ENCODE measurements at regions not wholly inside any gene's neighbourhood (a gene's known extent, or its start where the extent isn't known, plus 50 kb on each side); places are given as distances from the start of the nearest gene placed in this dataset.
"Not testable (repeated sequence)": the region's sequence is repeated elsewhere in the genome, so short reads cannot be mapped to it uniquely, and the experiment has no call there.

DNA sequence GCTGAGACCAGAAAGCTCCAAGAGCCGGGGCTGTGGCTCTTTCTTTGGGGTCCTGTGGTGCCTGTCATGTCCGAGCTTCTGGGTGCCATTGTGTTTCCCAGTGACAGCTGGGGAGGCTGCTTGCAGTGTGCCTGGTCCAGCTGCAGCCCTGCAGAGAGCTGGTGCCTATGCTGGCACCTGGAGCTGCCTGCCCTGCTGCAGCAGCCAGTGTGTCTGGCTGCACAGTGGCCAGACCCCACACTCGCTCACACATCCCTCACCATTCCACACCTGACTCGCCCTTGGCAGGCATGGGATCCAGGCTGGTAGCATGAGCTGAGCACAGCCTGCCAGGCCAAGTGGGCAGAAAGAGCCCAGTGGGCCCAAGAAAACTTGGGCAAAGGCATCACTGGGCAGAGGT, 635.1 kb upstream of the SEMA3D start:
- no peak overlapping the region for H3K27ac ChIP-seq

GRCh38 chr7:85820702-85821443, 634.0 kb upstream of the SEMA3D start:
- H3K4me3 ChIP-seq = no peak overlapping the region
- H3K27ac ChIP-seq = no peak overlapping the region
- H3K9me3 ChIP-seq (replicated peaks) = no peaks in the 10 kb centered on the region
- no peaks in the 10 kb centered on the region for H3K36me3 ChIP-seq
- H3K4me1 ChIP-seq = no peaks in the 10 kb centered on the region
- no peaks in the 10 kb centered on the region for H3K27me3 ChIP-seq
- no peak for DNase-seq

More for the DNA sequence above, 635.1 kb upstream of the SEMA3D start:
- Histone ChIP-seq H3K27me3 (no peaks in the 10 kb centered on the region), H3K9me3 (replicated peaks) (no peaks in the 10 kb centered on the region), H3K36me3 (no peaks in the 10 kb centered on the region), H3K4me3 (no peak overlapping the region), H3K4me1 (no peaks in the 10 kb centered on the region)
- DNase-seq = no peak

GRCh38 chr7:85815526-85815925, 628.7 kb upstream of the SEMA3D start:
- H3K9me3 ChIP-seq (replicated peaks) = no peaks in the 10 kb centered on the region
- no peak for DNase-seq
- H3K36me3 ChIP-seq = no peaks in the 10 kb centered on the region
- H3K4me3 ChIP-seq = no peak overlapping the region
- H3K4me1 ChIP-seq = no peaks in the 10 kb centered on the region
- H3K27me3 ChIP-seq = no peaks in the 10 kb centered on the region
- no peak overlapping the region for H3K27ac ChIP-seq

- no peaks in the 10 kb centered on the region for H3K27me3 ChIP-seq
- H3K27ac ChIP-seq = no peak overlapping the region
- DNase-seq = peak in 1 of 2 experiments; percentile 20
- H3K36me3 ChIP-seq = no peaks in the 10 kb centered on the region
- no peak overlapping the region for H3K4me3 ChIP-seq
- no peaks in the 10 kb centered on the region for H3K4me1 ChIP-seq
- H3K9me3 ChIP-seq (replicated peaks) = no peaks in the 10 kb centered on the region
Observed at GRCh38 chr7:85806321-85806720, 619.5 kb upstream of the SEMA3D start.

- Histone ChIP-seq H3K4me3 (no peak overlapping the region), H3K4me1 (no peaks in the 10 kb centered on the region), H3K27ac (no peak overlapping the region), H3K36me3 (no peaks in the 10 kb centered on the region), H3K27me3 (no peaks in the 10 kb centered on the region), H3K9me3 (replicated peaks) (no peaks in the 10 kb centered on the region)
- DNase-seq = no peak
Observed at GRCh38 chr7:85805656-85806055, 618.8 kb upstream of the SEMA3D start.

- no peak overlapping the region for H3K27ac ChIP-seq
- H3K36me3 ChIP-seq = no peaks in the 10 kb centered on the region
- no peaks in the 10 kb centered on the region for H3K27me3 ChIP-seq
- H3K4me3 ChIP-seq = no peak overlapping the region
- DNase-seq = no peak
- H3K4me1 ChIP-seq = no peaks in the 10 kb centered on the region
- H3K9me3 ChIP-seq (replicated peaks) = no peaks in the 10 kb centered on the region
Observed at GRCh38 chr7:85805249-85805648, 618.4 kb upstream of the SEMA3D start.

DNA sequence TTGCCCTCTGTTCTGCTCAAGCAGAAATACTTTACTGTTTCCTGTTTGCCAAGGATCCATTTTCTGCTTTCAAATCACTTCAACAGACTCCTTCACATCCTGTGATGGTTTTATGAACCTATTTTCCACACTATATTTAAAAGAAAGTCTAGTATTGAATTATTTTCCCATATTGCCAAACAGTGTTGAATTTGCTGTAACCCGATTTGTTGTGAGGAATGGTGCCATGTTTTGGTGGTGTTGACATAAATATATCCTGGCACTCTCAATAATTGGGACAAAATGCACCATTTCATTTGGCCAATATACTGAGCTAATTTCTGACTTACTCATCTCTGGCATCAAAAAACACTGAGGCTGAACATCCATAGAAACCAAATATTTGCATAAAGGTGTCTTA, 615.4 kb upstream of the SEMA3D start:
- no peaks in the 10 kb centered on the region for H3K9me3 ChIP-seq (replicated peaks)
- DNase-seq = no peak
- no peaks in the 10 kb centered on the region for H3K27me3 ChIP-seq
- H3K4me3 ChIP-seq = no peak overlapping the region
- H3K27ac ChIP-seq = no peak overlapping the region
- H3K4me1 ChIP-seq = no peaks in the 10 kb centered on the region
- H3K36me3 ChIP-seq = no peaks in the 10 kb centered on the region

- Histone ChIP-seq H3K4me1 (no peaks in the 10 kb centered on the region), H3K9me3 (replicated peaks) (no peaks in the 10 kb centered on the region), H3K4me3 (no peak overlapping the region), H3K27ac (no peak overlapping the region), H3K36me3 (no peaks in the 10 kb centered on the region), H3K27me3 (no peaks in the 10 kb centered on the region)
- DNase-seq = no peak
Observed at GRCh38 chr7:85796956-85797355, 610.1 kb upstream of the SEMA3D start.

DNA sequence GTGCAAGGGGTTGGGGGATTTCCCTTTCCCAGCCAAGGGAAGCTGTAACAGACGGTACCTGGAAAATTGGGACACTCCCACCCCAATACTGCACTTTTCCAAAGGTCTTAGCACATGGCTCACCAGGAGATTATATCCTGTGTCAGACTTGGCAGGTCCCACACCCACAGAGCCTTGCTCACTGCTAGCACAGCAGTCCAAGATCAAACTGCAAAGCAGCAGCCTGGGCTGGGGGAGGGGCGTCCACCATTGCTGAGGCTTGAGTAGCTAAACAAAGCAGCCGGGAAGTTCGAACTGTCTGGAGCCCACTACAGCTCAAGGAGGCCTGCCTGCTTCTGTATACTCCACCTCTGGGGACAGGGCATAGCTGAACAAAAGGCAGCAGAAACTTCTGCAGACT, 604.2 kb upstream of the SEMA3D start:
- not testable (repeated sequence) for DNase-seq; H3K27me3 ChIP-seq; H3K36me3 ChIP-seq; H3K4me1 ChIP-seq; H3K27ac ChIP-seq; H3K9me3 ChIP-seq (replicated peaks); H3K4me3 ChIP-seq

DNA sequence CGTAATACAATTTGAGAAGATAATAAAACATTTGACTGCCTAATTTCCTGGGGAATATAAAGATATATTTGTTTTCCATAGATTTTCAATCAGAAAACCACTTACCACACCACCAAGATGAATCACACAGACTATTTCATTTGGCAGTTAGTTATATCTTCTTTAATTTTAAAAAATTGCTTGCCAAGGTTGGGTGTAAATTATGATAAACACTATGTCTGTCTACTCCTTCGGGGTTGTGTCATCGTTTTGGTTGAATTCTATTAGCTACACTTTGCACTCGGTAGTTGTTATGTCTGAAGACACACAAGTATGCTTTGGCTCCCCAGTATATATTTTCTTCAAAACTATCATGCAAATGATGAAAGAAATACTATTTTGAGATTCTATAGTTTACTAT, 594.8 kb upstream of the SEMA3D start:
- Histone ChIP-seq H3K4me1 (no peaks in the 10 kb centered on the region), H3K27ac (no peak overlapping the region), H3K36me3 (no peaks in the 10 kb centered on the region), H3K27me3 (no peaks in the 10 kb centered on the region; the same call in 1 of the 2 replicates), H3K9me3 (replicated peaks) (peaks cover 4% of the 10 kb centered on the region; the same call in 1 of the 2 replicates), H3K4me3 (no peak overlapping the region)
- no peak for DNase-seq

DNA sequence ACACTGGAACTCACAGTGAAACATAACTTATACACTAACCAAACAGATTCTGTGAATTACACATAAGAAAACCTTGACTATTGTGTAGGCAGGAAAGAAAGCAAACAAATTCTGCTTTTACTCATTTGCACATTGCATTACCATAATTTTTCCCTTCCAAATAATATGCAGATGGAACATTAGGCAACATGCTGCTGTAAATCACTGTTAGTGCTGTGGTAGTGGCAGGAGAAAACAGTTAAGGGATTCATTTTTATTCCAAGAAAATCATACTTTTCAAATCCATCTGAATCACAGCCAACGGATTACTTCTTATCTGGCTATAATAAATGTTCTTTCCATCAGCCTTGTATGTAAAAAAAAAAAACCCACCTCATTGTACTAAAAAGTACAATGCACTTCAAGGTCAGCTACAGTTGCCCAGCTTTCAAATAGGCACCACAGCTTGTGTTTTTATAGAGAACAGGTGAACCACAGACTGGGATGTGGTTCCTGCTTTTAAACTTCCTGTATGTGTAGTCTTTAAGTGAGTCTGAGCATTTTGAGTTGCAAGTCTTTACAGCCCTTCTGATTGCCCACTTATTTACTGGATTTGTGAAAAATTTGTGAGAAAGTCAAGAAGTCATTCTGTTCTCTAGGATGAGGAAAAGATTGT, 590.0 kb upstream of the SEMA3D start:
- peak in 1 of 2 experiments; percentile 6 for DNase-seq
- Histone ChIP-seq H3K27ac (no peak overlapping the region), H3K36me3 (no peaks in the 10 kb centered on the region), H3K4me1 (no peaks in the 10 kb centered on the region), H3K27me3 (no peaks in the 10 kb centered on the region), H3K9me3 (replicated peaks) (no peaks in the 10 kb centered on the region), H3K4me3 (no peak overlapping the region)

DNA sequence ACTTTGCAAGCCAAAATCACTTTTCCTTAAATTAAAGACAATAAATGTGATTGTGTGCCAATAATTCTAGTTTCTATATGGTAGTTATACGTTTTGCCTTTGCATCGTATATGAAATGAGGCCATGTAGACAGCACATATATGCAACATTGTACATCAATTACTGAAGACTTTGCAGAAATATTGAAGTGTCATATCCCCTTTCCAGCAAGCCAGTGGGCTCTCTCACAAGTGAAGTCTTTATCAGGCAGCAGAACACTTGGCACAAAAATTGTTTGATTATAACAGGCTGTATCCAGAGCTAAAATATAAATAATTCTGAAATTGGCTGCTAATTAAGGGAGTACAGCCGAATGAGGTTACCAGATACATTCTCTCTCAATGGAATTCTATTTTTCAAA, 588.6 kb upstream of the SEMA3D start:
- H3K9me3 ChIP-seq (replicated peaks) = no peaks in the 10 kb centered on the region
- DNase-seq = no peak
- H3K4me3 ChIP-seq = no peak overlapping the region
- H3K36me3 ChIP-seq = no peaks in the 10 kb centered on the region
- no peaks in the 10 kb centered on the region for H3K4me1 ChIP-seq
- no peaks in the 10 kb centered on the region for H3K27me3 ChIP-seq
- no peak overlapping the region for H3K27ac ChIP-seq

DNA sequence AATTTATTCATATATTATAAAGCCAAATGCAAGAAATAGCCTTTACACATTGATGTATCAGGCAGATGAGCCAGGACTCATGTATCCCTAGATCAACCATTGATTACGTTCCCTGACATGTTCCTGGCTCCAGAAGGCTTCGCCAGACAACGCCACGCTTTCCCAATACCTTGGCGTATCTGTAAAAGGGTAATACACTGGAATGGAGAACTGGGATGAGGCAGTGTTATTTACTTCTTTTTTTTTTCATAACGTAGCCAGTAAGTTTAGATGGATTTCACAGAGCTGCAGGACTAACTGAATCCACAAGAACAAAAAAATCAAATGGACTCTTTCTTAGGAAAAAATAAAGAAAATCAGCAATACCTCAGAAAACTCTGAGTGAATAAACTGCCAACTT, 588.1 kb upstream of the SEMA3D start:
- H3K27ac ChIP-seq = no peak overlapping the region
- H3K4me3 ChIP-seq = no peak overlapping the region
- H3K36me3 ChIP-seq = no peaks in the 10 kb centered on the region
- no peaks in the 10 kb centered on the region for H3K4me1 ChIP-seq
- DNase-seq = no peak
- no peaks in the 10 kb centered on the region for H3K9me3 ChIP-seq (replicated peaks)
- no peaks in the 10 kb centered on the region for H3K27me3 ChIP-seq

DNA sequence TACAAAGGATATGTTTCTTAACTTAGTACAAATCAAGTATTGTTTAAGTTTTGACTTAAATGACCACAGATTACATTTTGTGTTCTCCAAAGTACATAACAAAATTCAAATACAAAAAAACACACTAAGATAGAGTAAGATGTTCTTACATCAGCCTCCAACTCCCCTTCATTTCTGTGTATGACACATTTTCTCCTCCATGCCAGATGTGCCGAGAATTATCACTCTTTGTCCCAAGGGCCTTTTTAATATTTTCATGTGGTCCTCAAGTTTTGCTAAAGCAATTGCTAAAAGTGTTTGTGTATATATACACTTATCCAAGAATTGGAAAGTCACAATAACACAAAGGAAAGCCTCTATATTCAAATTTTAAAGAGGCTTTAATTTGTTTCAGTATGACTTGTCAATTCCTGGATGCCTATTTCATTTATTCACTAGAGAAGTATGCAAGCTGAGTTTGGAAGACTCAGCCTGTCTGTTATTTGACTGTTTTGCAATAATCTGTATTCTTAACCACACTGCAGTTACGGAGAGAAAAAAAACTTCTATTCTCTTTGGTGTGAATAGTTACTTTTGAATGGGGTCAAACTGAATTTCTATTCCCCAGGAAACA, 586.4 kb upstream of the SEMA3D start:
- H3K36me3 ChIP-seq = no peaks in the 10 kb centered on the region
- no peaks in the 10 kb centered on the region for H3K27me3 ChIP-seq
- DNase-seq = no peak
- H3K9me3 ChIP-seq (replicated peaks) = no peaks in the 10 kb centered on the region
- H3K27ac ChIP-seq = no peak overlapping the region
- H3K4me3 ChIP-seq = no peak overlapping the region
- H3K4me1 ChIP-seq = no peaks in the 10 kb centered on the region

DNA sequence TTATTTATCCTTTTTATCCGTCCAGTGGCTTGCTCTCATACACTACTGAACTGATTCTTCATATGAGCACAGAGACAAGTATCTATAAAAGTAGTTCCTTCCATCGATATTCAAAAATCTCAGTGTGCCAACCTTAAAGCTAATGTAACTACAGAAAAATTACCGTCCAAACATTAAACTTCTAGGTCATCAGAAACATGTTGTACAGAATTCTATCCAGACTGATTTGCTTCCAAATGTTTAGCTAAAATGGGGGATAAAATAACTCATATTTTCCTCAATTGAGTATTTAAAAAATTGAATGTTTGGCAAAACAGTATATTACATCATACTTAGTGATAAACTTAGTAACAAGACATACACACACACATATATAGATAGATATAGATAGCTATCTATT, 584.7 kb upstream of the SEMA3D start:
- no peak for DNase-seq
- no peaks in the 10 kb centered on the region for H3K4me1 ChIP-seq
- no peaks in the 10 kb centered on the region for H3K9me3 ChIP-seq (replicated peaks)
- H3K27me3 ChIP-seq = no peaks in the 10 kb centered on the region
- no peak overlapping the region for H3K27ac ChIP-seq
- no peaks in the 10 kb centered on the region for H3K36me3 ChIP-seq
- no peak overlapping the region for H3K4me3 ChIP-seq
